ENCODE measurements at regions not wholly inside any gene's neighbourhood (a gene's known extent, or its start where the extent isn't known, plus 50 kb on each side); places are given as distances from the start of the nearest gene placed in this dataset.

- WGBS (ENCODE audit: extremely low coverage, insufficient coverage, insufficient read length), result no CpG with 5 or more reads among the region's 6 CpGs
- no peak overlapping the region for H3K4me3 ChIP-seq (ENCODE audit: low read depth, low read length)
- DNase-seq, result no peak
- H3K9me3 ChIP-seq (ENCODE audit: insufficient read depth, low read depth, low read length), result no peaks in the 10 kb centered on the region
- H2AFZ ChIP-seq (ENCODE audit: insufficient read depth, low read length, poor library complexity), result no peak overlapping the region
- H3K4ac ChIP-seq (ENCODE audit: low read depth, low read length), result no peak overlapping the region
- no peak overlapping the region for H4K91ac ChIP-seq (ENCODE audit: low read depth, low read length)
- no peak overlapping the region for H3K27ac ChIP-seq (ENCODE audit: low read depth, low read length)
- H3K79me2 ChIP-seq (ENCODE audit: control insufficient read depth, insufficient read depth, low read length, poor library complexity), result no peaks in the 10 kb centered on the region
- H3K79me1 ChIP-seq (ENCODE audit: low read length), result no peaks in the 10 kb centered on the region
- H3K14ac ChIP-seq (ENCODE audit: low read length), result no peak overlapping the region
- no peak overlapping the region for H2BK120ac ChIP-seq (ENCODE audit: insufficient read depth, low read length, poor library complexity)
- no peaks in the 10 kb centered on the region for H3K36me3 ChIP-seq (ENCODE audit: control insufficient read depth in 1 of 2, insufficient read depth in 2 of 2, low read length in 2 of 2)
- no peak overlapping the region for H3K9ac ChIP-seq (ENCODE audit: low read length)
- H3K4me1 ChIP-seq (ENCODE audit: control insufficient read depth in 1 of 2, insufficient read depth in 2 of 2, low read length in 2 of 2), result no peaks in the 10 kb centered on the region
- no peak overlapping the region for H4K12ac ChIP-seq (ENCODE audit: low read depth, low read length)
- H2BK5ac ChIP-seq (ENCODE audit: low read depth, low read length, poor library complexity), result no peak overlapping the region
- no peak overlapping the region for H2BK12ac ChIP-seq (ENCODE audit: low read length)
- H4K8ac ChIP-seq (ENCODE audit: low read depth, low read length), result no peak overlapping the region
- H3K18ac ChIP-seq (ENCODE audit: low read length), result no peak overlapping the region
- H3K23ac ChIP-seq (ENCODE audit: low read length), result no peak overlapping the region
- no peak overlapping the region for H3K4me2 ChIP-seq (ENCODE audit: low read length)
- H3K27me3 ChIP-seq (ENCODE audit: insufficient read depth, low read length), result no peaks in the 10 kb centered on the region
- H2AK5ac ChIP-seq (ENCODE audit: low read length), result no peak overlapping the region
Observed at GRCh38 chr14:55889124-55889523, 229.1 kb upstream of the PELI2 start.

- no peak overlapping the region for H3K4ac ChIP-seq (ENCODE audit: low read depth, low read length)
- no peak overlapping the region for H4K12ac ChIP-seq (ENCODE audit: low read depth, low read length)
- H2AK5ac ChIP-seq (ENCODE audit: low read length), result no peak overlapping the region
- H3K79me2 ChIP-seq (ENCODE audit: control insufficient read depth, insufficient read depth, low read length, poor library complexity), result no peaks in the 10 kb centered on the region
- no peak overlapping the region for H3K18ac ChIP-seq (ENCODE audit: low read length)
- no peaks in the 10 kb centered on the region for H3K27me3 ChIP-seq (ENCODE audit: insufficient read depth, low read length)
- no peak overlapping the region for H3K9ac ChIP-seq (ENCODE audit: low read length)
- DNase-seq, result no peak
- H3K4me3 ChIP-seq (ENCODE audit: low read depth, low read length), result no peak overlapping the region
- H3K4me2 ChIP-seq (ENCODE audit: low read length), result no peak overlapping the region
- no CpG with 5 or more reads among the region's 6 CpGs for WGBS (ENCODE audit: extremely low coverage, insufficient coverage, insufficient read length)
- no peak overlapping the region for H3K14ac ChIP-seq (ENCODE audit: low read length)
- H3K36me3 ChIP-seq (ENCODE audit: control insufficient read depth in 1 of 2, insufficient read depth in 2 of 2, low read length in 2 of 2), result no peaks in the 10 kb centered on the region
- H3K27ac ChIP-seq (ENCODE audit: low read depth, low read length), result no peak overlapping the region
- H3K23ac ChIP-seq (ENCODE audit: low read length), result no peak overlapping the region
- no peak overlapping the region for H2BK12ac ChIP-seq (ENCODE audit: low read length)
- H2BK5ac ChIP-seq (ENCODE audit: low read depth, low read length, poor library complexity), result no peak overlapping the region
- no peak overlapping the region for H2BK120ac ChIP-seq (ENCODE audit: insufficient read depth, low read length, poor library complexity)
- no peak overlapping the region for H4K8ac ChIP-seq (ENCODE audit: low read depth, low read length)
- no peaks in the 10 kb centered on the region for H3K4me1 ChIP-seq (ENCODE audit: control insufficient read depth in 1 of 2, insufficient read depth in 2 of 2, low read length in 2 of 2)
- no peak overlapping the region for H2AFZ ChIP-seq (ENCODE audit: insufficient read depth, low read length, poor library complexity)
- H3K79me1 ChIP-seq (ENCODE audit: low read length), result no peaks in the 10 kb centered on the region
- no peak overlapping the region for H4K91ac ChIP-seq (ENCODE audit: low read depth, low read length)
- peaks cover 2% of the 10 kb centered on the region for H3K9me3 ChIP-seq (ENCODE audit: insufficient read depth, low read depth, low read length)
Observed at GRCh38 chr14:55891692-55892091, 226.5 kb upstream of the PELI2 start.

- no peak overlapping the region for H3K14ac ChIP-seq (ENCODE audit: low read length)
- H3K4ac ChIP-seq (ENCODE audit: low read depth, low read length), result no peak overlapping the region
- no peak for DNase-seq
- no peak overlapping the region for H4K12ac ChIP-seq (ENCODE audit: low read depth, low read length)
- no peak overlapping the region for H3K27ac ChIP-seq (ENCODE audit: low read depth, low read length)
- no peaks in the 10 kb centered on the region for H3K27me3 ChIP-seq (ENCODE audit: insufficient read depth, low read length)
- no peak overlapping the region for H2AK5ac ChIP-seq (ENCODE audit: low read length)
- no peak overlapping the region for H3K18ac ChIP-seq (ENCODE audit: low read length)
- H3K23ac ChIP-seq (ENCODE audit: low read length), result no peak overlapping the region
- no peaks in the 10 kb centered on the region for H3K4me1 ChIP-seq (ENCODE audit: control insufficient read depth in 1 of 2, insufficient read depth in 2 of 2, low read length in 2 of 2)
- H2BK12ac ChIP-seq (ENCODE audit: low read length), result no peak overlapping the region
- no CpG with 5 or more reads among the region's 4 CpGs for WGBS (ENCODE audit: extremely low coverage, insufficient coverage, insufficient read length)
- no peak overlapping the region for H4K8ac ChIP-seq (ENCODE audit: low read depth, low read length)
- no peak overlapping the region for H3K4me3 ChIP-seq (ENCODE audit: low read depth, low read length)
- no peak overlapping the region for H3K4me2 ChIP-seq (ENCODE audit: low read length)
- H2BK5ac ChIP-seq (ENCODE audit: low read depth, low read length, poor library complexity), result no peak overlapping the region
- H3K36me3 ChIP-seq (ENCODE audit: control insufficient read depth in 1 of 2, insufficient read depth in 2 of 2, low read length in 2 of 2), result no peaks in the 10 kb centered on the region
- peaks cover 2% of the 10 kb centered on the region for H3K9me3 ChIP-seq (ENCODE audit: insufficient read depth, low read depth, low read length)
- H3K9ac ChIP-seq (ENCODE audit: low read length), result no peak overlapping the region
- no peak overlapping the region for H2BK120ac ChIP-seq (ENCODE audit: insufficient read depth, low read length, poor library complexity)
- no peak overlapping the region for H4K91ac ChIP-seq (ENCODE audit: low read depth, low read length)
- H3K79me1 ChIP-seq (ENCODE audit: low read length), result no peaks in the 10 kb centered on the region
- no peak overlapping the region for H2AFZ ChIP-seq (ENCODE audit: insufficient read depth, low read length, poor library complexity)
- H3K79me2 ChIP-seq (ENCODE audit: control insufficient read depth, insufficient read depth, low read length, poor library complexity), result no peaks in the 10 kb centered on the region
Observed at GRCh38 chr14:55892906-55893305, 225.3 kb upstream of the PELI2 start.

- Histone ChIP-seq H4K8ac (ENCODE audit: low read depth, low read length) (no peak overlapping the region), H4K91ac (ENCODE audit: low read depth, low read length) (no peak overlapping the region), H4K12ac (ENCODE audit: low read depth, low read length) (no peak overlapping the region), H2BK12ac (ENCODE audit: low read length) (no peak overlapping the region), H3K4ac (ENCODE audit: low read depth, low read length) (no peak overlapping the region), H3K14ac (ENCODE audit: low read length) (no peak overlapping the region), H3K79me2 (ENCODE audit: control insufficient read depth, insufficient read depth, low read length, poor library complexity) (no peaks in the 10 kb centered on the region), H3K79me1 (ENCODE audit: low read length) (no peaks in the 10 kb centered on the region), H3K18ac (ENCODE audit: low read length) (no peak overlapping the region), H2AFZ (ENCODE audit: insufficient read depth, low read length, poor library complexity) (no peak overlapping the region), H3K9me3 (ENCODE audit: insufficient read depth, low read depth, low read length) (peaks cover 2% of the 10 kb centered on the region), H2AK5ac (ENCODE audit: low read length) (no peak overlapping the region), H3K9ac (ENCODE audit: low read length) (no peak overlapping the region), H3K36me3 (ENCODE audit: control insufficient read depth in 1 of 2, insufficient read depth in 2 of 2, low read length in 2 of 2) (no peaks in the 10 kb centered on the region), H3K23ac (ENCODE audit: low read length) (no peak overlapping the region), H3K27me3 (ENCODE audit: insufficient read depth, low read length) (no peaks in the 10 kb centered on the region), H3K4me2 (ENCODE audit: low read length) (no peak overlapping the region), H3K4me3 (ENCODE audit: low read depth, low read length) (no peak overlapping the region), H3K4me1 (ENCODE audit: control insufficient read depth in 1 of 2, insufficient read depth in 2 of 2, low read length in 2 of 2) (no peaks in the 10 kb centered on the region), H2BK5ac (ENCODE audit: low read depth, low read length, poor library complexity) (no peak overlapping the region), H2BK120ac (ENCODE audit: insufficient read depth, low read length, poor library complexity) (no peak overlapping the region), H3K27ac (ENCODE audit: low read depth, low read length) (no peak overlapping the region)
- WGBS (ENCODE audit: extremely low coverage, insufficient coverage, insufficient read length), result no CpG with 5 or more reads among the region's 5 CpGs
- peak in 1 of 2 donors; percentile 16 for DNase-seq
Observed at GRCh38 chr14:55893705-55894104, 224.5 kb upstream of the PELI2 start.

Measured in trophoblast cell (in vitro differentiated cells and primary cell).